Stomach smooth muscle (tissue), 2 donors: ENCODE measurements at regions not wholly inside any gene's neighbourhood (a gene's known extent, or its start where the extent isn't known, plus 50 kb on each side); places are given as distances from the start of the nearest gene placed in this dataset.

Source experiments
- H3K27ac ChIP-seq: one replicate; pipeline ENCODE4 v1.7.0; 2013; ENCODE audit warnings: mild to moderate bottlenecking, low read length, inconsistent platforms
- H3K27me3 ChIP-seq, 2 donors: one replicate each; pipeline ENCODE4 v1.7.0; 2013; ENCODE audit warnings: low read length in 2 of 2; ENCODE audit not compliant: insufficient read depth in 2 of 2, control insufficient read depth in 1 of 2
- H3K36me3 ChIP-seq, 2 donors: one replicate each; pipeline ENCODE4 v1.7.0; 2013; ENCODE audit warnings: low read length in 2 of 2; ENCODE audit not compliant: control insufficient read depth in 2 of 2, insufficient read depth in 2 of 2
- H3K4me1 ChIP-seq: one replicate; pipeline ENCODE4 v1.7.0; 2013; ENCODE audit warnings: low read length; ENCODE audit not compliant: control insufficient read depth, insufficient read depth
- H3K4me3 ChIP-seq, 2 donors: one replicate each; pipeline ENCODE4 v1.7.0; 2013; ENCODE audit warnings: low read length in 2 of 2
- H3K9ac ChIP-seq, 2 donors: one replicate each; pipeline ENCODE4 v1.7.0; 2013; ENCODE audit warnings: low read length in 2 of 2, mild to moderate bottlenecking in 1 of 2
- H3K9me3 ChIP-seq, 2 donors: one replicate each; pipeline ENCODE4 v1.7.0; 2013; ENCODE audit warnings: low read length in 2 of 2; ENCODE audit not compliant: control insufficient read depth in 2 of 2
- donor health status: healthy.
- donor health status: Pancreatic carcinoma.

- Histone ChIP-seq H3K4me1 (no peaks in the 10 kb centered on the region), H3K4me3 (no peak overlapping the region), H3K9me3 (no peaks in the 10 kb centered on the region), H3K36me3 (no peaks in the 10 kb centered on the region), H3K27ac (no peak overlapping the region), H3K9ac (no peak overlapping the region), H3K27me3 (no peaks in the 10 kb centered on the region)
These were observed 741.0 kb upstream of the NCAM2 start for GRCh38 chr21:20257052-20257740.

DNA sequence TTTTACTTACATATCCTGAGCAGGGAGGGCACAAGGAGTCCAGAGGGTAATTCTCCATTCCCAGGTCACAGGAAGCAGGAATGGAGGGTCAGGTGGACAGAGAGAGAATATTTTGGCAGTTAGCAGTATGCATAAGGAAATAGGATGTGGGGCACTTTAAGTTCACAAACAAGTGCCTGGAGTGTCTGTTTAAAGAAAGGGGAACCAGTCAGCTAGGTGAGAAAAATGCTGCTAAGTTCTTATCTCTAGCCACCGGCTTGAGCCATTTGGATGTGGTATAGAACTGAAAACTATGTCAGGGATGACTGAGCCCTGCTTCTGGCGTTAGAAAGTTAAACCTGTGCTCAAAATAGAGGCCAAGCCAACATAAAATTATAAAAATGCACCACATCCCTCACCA is 739.7 kb upstream of the NCAM2 start:
- no peak overlapping the region for H3K27ac ChIP-seq
- no peak overlapping the region for H3K9ac ChIP-seq
- no peaks in the 10 kb centered on the region for H3K36me3 ChIP-seq
- H3K4me3 ChIP-seq = no peak overlapping the region
- no peaks in the 10 kb centered on the region for H3K4me1 ChIP-seq
- no peaks in the 10 kb centered on the region for H3K9me3 ChIP-seq
- H3K27me3 ChIP-seq = no peaks in the 10 kb centered on the region

DNA sequence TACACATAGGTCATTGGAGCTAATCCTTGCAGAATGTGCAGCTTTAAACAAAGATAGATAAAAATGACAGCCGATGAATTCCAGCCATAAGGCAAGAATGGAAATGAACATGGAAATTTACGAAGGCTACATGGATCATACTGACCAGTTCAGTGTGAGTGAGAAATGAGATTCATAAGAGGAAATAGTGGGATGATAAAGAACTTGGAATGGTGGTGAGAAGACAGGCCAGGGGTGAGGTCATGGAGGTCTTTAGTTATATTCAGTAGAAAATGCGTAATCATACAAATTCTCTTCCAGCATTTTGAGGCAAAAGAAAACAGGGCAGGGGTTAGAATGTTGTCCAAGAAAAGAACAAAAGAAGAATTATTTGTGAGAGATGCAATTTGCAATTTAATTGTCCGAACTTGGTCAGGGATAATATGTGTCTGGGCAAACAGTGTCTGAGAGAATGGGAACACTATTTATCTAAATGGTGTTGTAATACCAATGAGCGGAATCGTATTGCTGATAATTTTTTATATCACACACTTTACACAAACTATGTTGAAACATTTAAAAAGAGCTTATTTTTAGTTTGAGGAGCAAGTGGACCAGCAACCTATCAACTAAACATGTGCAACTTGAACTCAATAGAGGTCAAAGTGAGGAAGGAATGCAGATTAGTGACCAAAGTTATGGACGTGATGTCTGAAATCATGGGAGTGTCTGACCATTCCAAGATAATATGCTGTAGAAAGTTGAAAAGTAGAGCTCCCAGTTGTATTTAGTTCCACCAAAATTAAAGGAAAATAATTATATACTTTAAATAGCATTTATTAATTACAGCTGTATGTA is 739.0 kb upstream of the NCAM2 start:
- H3K4me1 ChIP-seq = no peaks in the 10 kb centered on the region
- no peaks in the 10 kb centered on the region for H3K36me3 ChIP-seq
- no peak overlapping the region for H3K9ac ChIP-seq
- H3K9me3 ChIP-seq = no peaks in the 10 kb centered on the region
- no peak overlapping the region for H3K27ac ChIP-seq
- no peak overlapping the region for H3K4me3 ChIP-seq
- H3K27me3 ChIP-seq = no peaks in the 10 kb centered on the region

DNA sequence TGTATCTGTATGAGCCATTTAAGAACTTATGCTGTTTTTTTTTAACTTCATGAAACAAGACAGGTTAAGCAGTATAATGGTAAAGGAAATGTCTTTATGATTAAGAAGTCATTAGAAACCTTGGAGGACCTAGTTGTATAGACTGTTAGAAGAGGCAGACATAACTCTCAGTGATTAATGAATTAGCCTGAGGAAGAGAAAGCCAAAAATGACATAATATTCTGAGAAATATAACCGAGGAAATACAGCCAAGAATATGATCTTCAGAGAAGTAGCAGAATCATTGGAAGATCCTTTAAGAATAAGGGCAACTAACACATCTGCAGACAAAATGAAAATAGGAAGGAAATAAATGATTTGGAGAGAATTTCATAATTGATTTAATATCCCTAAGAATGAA is 738.1 kb upstream of the NCAM2 start:
- H3K36me3 ChIP-seq = no peaks in the 10 kb centered on the region
- H3K9me3 ChIP-seq = no peaks in the 10 kb centered on the region
- no peak overlapping the region for H3K27ac ChIP-seq
- H3K4me1 ChIP-seq = no peaks in the 10 kb centered on the region
- H3K27me3 ChIP-seq = no peaks in the 10 kb centered on the region
- no peak overlapping the region for H3K9ac ChIP-seq
- H3K4me3 ChIP-seq = no peak overlapping the region

DNA sequence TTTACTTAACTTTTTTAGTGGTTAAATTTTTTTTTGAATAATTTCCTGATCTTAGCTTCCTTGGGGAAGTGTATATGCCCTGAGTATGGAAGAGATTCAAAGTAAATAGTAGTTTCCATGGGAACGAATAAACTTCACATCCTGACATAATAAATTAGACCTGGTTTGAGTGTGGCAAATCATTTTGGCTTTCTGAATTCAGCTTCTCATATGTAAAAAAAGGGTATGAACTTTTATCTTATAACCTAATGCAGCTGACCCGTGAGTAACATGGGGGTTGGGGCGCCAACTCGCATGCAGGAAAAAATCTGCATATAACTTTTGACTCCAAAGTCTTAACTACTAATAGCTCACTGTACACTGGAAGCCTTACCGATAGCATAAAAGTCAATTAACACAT is 736.8 kb upstream of the NCAM2 start:
- no peaks in the 10 kb centered on the region for H3K27me3 ChIP-seq
- no peaks in the 10 kb centered on the region for H3K36me3 ChIP-seq
- no peak overlapping the region for H3K27ac ChIP-seq
- no peaks in the 10 kb centered on the region for H3K4me1 ChIP-seq
- H3K9ac ChIP-seq = no peak overlapping the region
- no peak overlapping the region for H3K4me3 ChIP-seq
- no peaks in the 10 kb centered on the region for H3K9me3 ChIP-seq

DNA sequence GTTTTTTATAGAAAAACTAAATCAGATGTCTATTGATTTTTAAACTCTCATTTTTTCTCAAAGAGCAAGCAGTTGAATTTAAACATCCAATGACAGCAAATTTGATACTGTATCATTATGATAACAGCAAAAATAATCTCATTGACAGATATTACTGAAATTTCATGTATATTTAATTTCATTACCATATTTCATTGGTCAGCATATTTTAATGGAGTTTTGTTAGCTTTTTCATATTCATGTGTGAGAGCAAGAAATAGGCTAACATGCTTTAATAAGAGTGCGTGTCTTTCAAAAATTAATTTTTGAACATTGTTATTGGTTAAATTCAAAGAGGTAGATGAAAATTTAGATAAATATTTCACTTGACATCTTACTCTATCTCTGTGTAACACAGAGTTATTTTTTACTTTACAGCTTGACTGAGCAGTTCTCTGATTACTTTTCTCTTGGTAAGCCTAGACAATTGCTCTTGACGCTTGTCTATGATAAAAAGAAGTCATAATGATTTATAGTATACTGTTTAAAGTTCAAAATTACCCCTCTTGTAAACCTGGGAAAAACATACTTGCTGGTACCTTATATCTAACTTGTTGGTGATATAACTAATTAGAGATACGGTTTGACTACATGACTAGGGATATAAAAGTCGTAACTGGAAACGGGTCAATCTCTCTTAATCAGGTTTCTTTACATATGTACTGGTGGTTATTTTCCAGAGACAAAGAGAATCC is 732.3 kb upstream of the NCAM2 start:
- no peak overlapping the region for H3K27ac ChIP-seq

DNA sequence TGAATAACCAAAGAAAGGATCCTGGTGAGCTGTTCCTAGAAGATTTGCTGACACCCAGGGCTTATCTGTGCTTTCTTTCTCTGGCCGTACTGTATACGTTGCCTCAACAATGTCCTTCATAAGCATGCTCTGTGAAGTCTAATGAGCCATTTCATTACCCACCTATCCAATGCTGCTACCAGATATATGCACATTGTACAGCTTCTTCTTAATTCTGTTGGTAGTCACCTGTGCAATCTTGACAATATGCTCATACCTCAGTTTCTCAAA is 731.8 kb upstream of the NCAM2 start:
- Histone ChIP-seq H3K27ac (no peak overlapping the region), H3K36me3 (no peaks in the 10 kb centered on the region), H3K4me3 (no peak overlapping the region), H3K27me3 (no peaks in the 10 kb centered on the region), H3K9me3 (no peaks in the 10 kb centered on the region), H3K4me1 (no peaks in the 10 kb centered on the region), H3K9ac (no peak overlapping the region)

More for the DNA sequence above, 732.3 kb upstream of the NCAM2 start:
- no peaks in the 10 kb centered on the region for H3K27me3 ChIP-seq
- H3K4me3 ChIP-seq = no peak overlapping the region
- H3K4me1 ChIP-seq = no peaks in the 10 kb centered on the region
- H3K9ac ChIP-seq = no peak overlapping the region
- no peaks in the 10 kb centered on the region for H3K36me3 ChIP-seq
- H3K9me3 ChIP-seq = no peaks in the 10 kb centered on the region

GRCh38 chr21:20270365-20271055 is 727.7 kb upstream of the NCAM2 start:
- Histone ChIP-seq H3K27ac (no peak overlapping the region), H3K4me1 (no peaks in the 10 kb centered on the region), H3K27me3 (no peaks in the 10 kb centered on the region), H3K4me3 (no peak overlapping the region), H3K9ac (no peak overlapping the region), H3K9me3 (no peaks in the 10 kb centered on the region), H3K36me3 (no peaks in the 10 kb centered on the region)

DNA sequence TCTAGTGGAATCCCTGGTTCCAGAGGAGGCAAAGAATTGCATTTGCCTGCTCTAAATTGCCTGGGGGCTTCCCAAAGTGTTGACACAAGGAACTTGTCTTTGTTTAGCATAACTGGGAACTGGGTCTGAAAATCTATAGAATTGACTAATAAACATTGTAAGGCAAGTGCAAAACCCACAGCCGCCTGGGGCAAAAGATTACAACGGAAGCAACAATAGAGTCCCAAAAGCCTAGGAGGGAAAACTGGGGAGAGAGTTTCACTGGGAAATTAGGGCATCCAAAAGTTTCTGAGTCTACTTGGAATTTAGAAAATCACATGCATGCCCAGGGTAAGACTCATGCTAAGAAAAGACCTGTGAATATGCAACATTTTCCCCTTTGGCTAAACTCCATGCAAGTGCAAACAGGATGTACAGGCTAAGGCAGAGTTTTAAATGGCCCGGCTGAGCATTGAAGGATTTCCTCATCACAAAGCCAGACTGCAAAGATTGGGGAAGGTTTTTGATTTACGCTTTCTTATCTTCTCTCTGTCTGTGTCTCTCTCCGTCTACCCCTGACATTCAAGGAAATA is 725.3 kb upstream of the NCAM2 start:
- no peaks in the 10 kb centered on the region for H3K9me3 ChIP-seq
- H3K4me3 ChIP-seq = no peak overlapping the region
- no peak overlapping the region for H3K27ac ChIP-seq
- H3K36me3 ChIP-seq = no peaks in the 10 kb centered on the region
- no peak overlapping the region for H3K9ac ChIP-seq
- H3K4me1 ChIP-seq = no peaks in the 10 kb centered on the region
- H3K27me3 ChIP-seq = no peaks in the 10 kb centered on the region

GRCh38 chr21:20276377-20276776 is 721.8 kb upstream of the NCAM2 start:
- Histone ChIP-seq H3K27me3 (no peaks in the 10 kb centered on the region), H3K4me3 (no peak overlapping the region), H3K9ac (no peak overlapping the region), H3K4me1 (no peaks in the 10 kb centered on the region), H3K36me3 (no peaks in the 10 kb centered on the region), H3K27ac (no peak overlapping the region), H3K9me3 (no peaks in the 10 kb centered on the region)
